Panc1 (cell line): ENCODE measurements at regions not wholly inside any gene's neighbourhood (a gene's known extent, or its start where the extent isn't known, plus 50 kb on each side); places are given as distances from the start of the nearest gene placed in this dataset.

Experiments
- ATAC-seq: fragments of 200-7000 bp; cut with Tn5 transposase; 2 replicates; pipeline ENCODE4 v1.9.1; 2020; ENCODE audit warnings: mild to moderate bottlenecking, moderate library complexity
- BruUV-seq: library from RNA; stranded (reverse); fragments of 400-500 nt; replicated peaks from 2 replicates; lab custom pipeline; 2021; lab: Mats Ljungman, UMichigan
- CTCF ChIA-PET: fragments of 300-600 bp; sonication (Branson Sonifier 250); formaldehyde crosslinking; loops from one replicate; lab custom pipeline; 2022; ENCODE audit warnings: antibody characterized with exemption; lab: Charles Lee
- POLR2A ChIA-PET: fragments of 300-600 bp; sonication (Branson Sonifier 250); formaldehyde crosslinking; loops from one replicate; lab custom pipeline; 2022; ENCODE audit warnings: antibody characterized with exemption; lab: Charles Lee
- DNase-seq: peaks from one replicate; pipeline ENCODE4 v3.0.0-alpha.2; 2010; ENCODE audit warnings: low read depth, low spot score
- H3K27ac ChIP-seq: 2 replicates; pipeline ENCODE4 v1.5.1; 2011; ENCODE audit warnings: mild to moderate bottlenecking, low read length, inconsistent platforms
- H3K27me3 ChIP-seq: fragments of 200-500 bp; sonication (Bioruptor generic); 2 replicates; pipeline ENCODE4 v1.6.0; 2014; ENCODE audit warnings: low read length, inconsistent platforms; ENCODE audit not compliant: control insufficient read depth, insufficient read depth
- H3K36me3 ChIP-seq: fragments of 200-500 bp; sonication (Bioruptor generic); 2 replicates; pipeline ENCODE4 v1.5.1; 2014; ENCODE audit warnings: inconsistent platforms, mild to moderate bottlenecking, low read length, moderate library complexity; ENCODE audit not compliant: control insufficient read depth, insufficient read depth
- H3K4me1 ChIP-seq: 2 replicates; pipeline ENCODE4 v1.5.1; 2011; ENCODE audit warnings: inconsistent platforms, mild to moderate bottlenecking, low read length, moderate library complexity; ENCODE audit not compliant: control insufficient read depth, insufficient read depth
- H3K4me3 ChIP-seq, 2 experiments: 2 replicates each; pipeline ENCODE4 v1.5.1; 2011 to 2012; ENCODE audit warnings: low read depth in 2 of 2, low read length in 2 of 2, mild to moderate bottlenecking in 2 of 2, inconsistent platforms in 1 of 2, moderate library complexity in 1 of 2
- H3K9me3 ChIP-seq: fragments of 200-500 bp; sonication (Bioruptor generic); 2 replicates; pipeline ENCODE4 v1.5.1; 2014; ENCODE audit warnings: low read depth, mild to moderate bottlenecking, inconsistent platforms, low read length, moderate library complexity; ENCODE audit not compliant: control insufficient read depth, insufficient read depth
- POLR2AphosphoS5 ChIP-seq: IDR thresholded peaks from 2 replicates; pipeline ENCODE4 v1.6.1; 2012; ENCODE audit warnings: mild to moderate bottlenecking, low read depth, low read length, moderate library complexity
- SIN3A ChIP-seq: IDR thresholded peaks from 2 replicates; pipeline ENCODE4 v1.6.1; 2012; ENCODE audit warnings: low read depth, mild to moderate bottlenecking, low read length, moderate library complexity, borderline replicate concordance; ENCODE audit not compliant: insufficient read depth
- TCF7L2 ChIP-seq: IDR thresholded peaks from 2 replicates; pipeline ENCODE4 v1.6.1; 2011; ENCODE audit warnings: mild to moderate bottlenecking, low read depth, low read length, inconsistent platforms
- in situ Hi-C: cut with HindIII; loops from 2 replicates; pipeline ENCODE4 v1.10.0; 2016; ENCODE audit warnings: low sequenced_read_pairs, low pct_unique_long_range_greater_than_20kb
- intact Hi-C: fragments of 100-400 bp; cut with micrococcal nuclease; formaldehyde crosslinking; loops from one replicate; pipeline ENCODE4 v1.10.0; 2022; ENCODE audit not compliant: unreplicated experiment
- TF ChIP-seq, protein P1 (sequence below), 2 experiments: IDR thresholded peaks; 2 replicates each; pipeline ENCODE4 v1.6.1; 2011 to 2012; ENCODE audit warnings: low read depth in 2 of 2, control low read depth in 1 of 2, low read length in 1 of 2, mild to moderate bottlenecking in 1 of 2, moderate library complexity in 1 of 2; ENCODE audit not compliant: insufficient read depth in 1 of 2
- TF ChIP-seq, protein P2 (sequence below): fragments of 450-650 bp; IDR thresholded peaks from 2 replicates; pipeline ENCODE4 v1.5.1; 2017; ENCODE audit warnings: mild to moderate bottlenecking

DNA sequence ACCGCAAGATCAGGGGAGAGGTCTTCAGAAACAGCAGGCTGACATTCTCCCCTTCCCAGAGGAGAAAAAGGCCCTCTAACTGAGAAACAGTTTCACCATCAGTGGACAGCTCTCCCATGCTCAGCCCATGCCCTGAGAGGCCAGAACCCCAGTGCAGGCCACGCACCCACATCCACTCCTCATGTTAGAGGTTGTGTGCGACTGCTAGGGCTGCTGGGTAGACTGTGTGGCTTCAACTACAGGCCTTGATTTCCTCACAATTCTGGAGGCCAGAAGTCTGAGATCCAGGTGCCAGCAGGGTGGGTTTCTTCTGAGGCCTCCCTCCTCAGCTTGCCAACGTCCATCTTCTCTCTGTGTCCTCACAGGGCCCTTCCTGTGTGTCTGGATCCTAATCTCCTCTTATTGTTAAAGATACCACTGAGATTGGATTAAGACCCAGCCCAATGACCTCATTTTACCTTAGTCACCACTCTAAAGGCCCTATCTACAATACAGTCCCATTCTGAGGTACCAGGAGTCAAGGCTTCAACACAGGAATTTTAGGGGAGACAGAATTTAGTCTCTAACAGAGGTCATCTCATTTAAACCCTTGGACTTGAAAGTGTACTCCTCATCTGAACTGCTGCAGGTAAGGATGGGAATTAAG, 67.7 kb upstream of the CD93 start:
- Histone ChIP-seq H3K36me3 (no peaks in the 10 kb centered on the region), H3K9me3 (no peaks in the 10 kb centered on the region), H3K27me3 (no peaks in the 10 kb centered on the region), H3K27ac (no peak overlapping the region), H3K4me3 (no peak overlapping the region), H3K4me1 (no peaks in the 10 kb centered on the region)
- ATAC-seq (no peak), DNase-seq (no peak)
- POLR2A ChIA-PET: interaction anchor here (0.8 kb wide), 1 partner anchor 97 kb away, joined by 5 read pairs; no protein-coding TSS in a partner anchor
- in situ Hi-C loops (no loop called here), intact Hi-C loops (loop anchor here (10.0 kb wide), 1 partner anchor 99 kb away; no protein-coding TSS in a partner anchor)
- no TSS peak for BruUV-seq
- CTCF ChIA-PET: no interaction called here
- TF ChIP-seq, protein P1, sequence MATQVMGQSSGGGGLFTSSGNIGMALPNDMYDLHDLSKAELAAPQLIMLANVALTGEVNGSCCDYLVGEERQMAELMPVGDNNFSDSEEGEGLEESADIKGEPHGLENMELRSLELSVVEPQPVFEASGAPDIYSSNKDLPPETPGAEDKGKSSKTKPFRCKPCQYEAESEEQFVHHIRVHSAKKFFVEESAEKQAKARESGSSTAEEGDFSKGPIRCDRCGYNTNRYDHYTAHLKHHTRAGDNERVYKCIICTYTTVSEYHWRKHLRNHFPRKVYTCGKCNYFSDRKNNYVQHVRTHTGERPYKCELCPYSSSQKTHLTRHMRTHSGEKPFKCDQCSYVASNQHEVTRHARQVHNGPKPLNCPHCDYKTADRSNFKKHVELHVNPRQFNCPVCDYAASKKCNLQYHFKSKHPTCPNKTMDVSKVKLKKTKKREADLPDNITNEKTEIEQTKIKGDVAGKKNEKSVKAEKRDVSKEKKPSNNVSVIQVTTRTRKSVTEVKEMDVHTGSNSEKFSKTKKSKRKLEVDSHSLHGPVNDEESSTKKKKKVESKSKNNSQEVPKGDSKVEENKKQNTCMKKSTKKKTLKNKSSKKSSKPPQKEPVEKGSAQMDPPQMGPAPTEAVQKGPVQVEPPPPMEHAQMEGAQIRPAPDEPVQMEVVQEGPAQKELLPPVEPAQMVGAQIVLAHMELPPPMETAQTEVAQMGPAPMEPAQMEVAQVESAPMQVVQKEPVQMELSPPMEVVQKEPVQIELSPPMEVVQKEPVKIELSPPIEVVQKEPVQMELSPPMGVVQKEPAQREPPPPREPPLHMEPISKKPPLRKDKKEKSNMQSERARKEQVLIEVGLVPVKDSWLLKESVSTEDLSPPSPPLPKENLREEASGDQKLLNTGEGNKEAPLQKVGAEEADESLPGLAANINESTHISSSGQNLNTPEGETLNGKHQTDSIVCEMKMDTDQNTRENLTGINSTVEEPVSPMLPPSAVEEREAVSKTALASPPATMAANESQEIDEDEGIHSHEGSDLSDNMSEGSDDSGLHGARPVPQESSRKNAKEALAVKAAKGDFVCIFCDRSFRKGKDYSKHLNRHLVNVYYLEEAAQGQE (IDR thresholded peaks at IDR 0.05; ENCODE audit: insufficient read depth in 1 of 2, low read depth in 2 of 2, low read length in 1 of 2): no peak
- TF ChIP-seq TCF7L2 (no peak), POLR2AphosphoS5 (no peak), SIN3A (no peak)
- TF ChIP-seq, protein P2, sequence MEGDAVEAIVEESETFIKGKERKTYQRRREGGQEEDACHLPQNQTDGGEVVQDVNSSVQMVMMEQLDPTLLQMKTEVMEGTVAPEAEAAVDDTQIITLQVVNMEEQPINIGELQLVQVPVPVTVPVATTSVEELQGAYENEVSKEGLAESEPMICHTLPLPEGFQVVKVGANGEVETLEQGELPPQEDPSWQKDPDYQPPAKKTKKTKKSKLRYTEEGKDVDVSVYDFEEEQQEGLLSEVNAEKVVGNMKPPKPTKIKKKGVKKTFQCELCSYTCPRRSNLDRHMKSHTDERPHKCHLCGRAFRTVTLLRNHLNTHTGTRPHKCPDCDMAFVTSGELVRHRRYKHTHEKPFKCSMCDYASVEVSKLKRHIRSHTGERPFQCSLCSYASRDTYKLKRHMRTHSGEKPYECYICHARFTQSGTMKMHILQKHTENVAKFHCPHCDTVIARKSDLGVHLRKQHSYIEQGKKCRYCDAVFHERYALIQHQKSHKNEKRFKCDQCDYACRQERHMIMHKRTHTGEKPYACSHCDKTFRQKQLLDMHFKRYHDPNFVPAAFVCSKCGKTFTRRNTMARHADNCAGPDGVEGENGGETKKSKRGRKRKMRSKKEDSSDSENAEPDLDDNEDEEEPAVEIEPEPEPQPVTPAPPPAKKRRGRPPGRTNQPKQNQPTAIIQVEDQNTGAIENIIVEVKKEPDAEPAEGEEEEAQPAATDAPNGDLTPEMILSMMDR: no peak

GRCh38 chr20:23152902-23153301, 66.8 kb upstream of the CD93 start:
- intact Hi-C loops (loop anchor here (10.0 kb wide), 1 partner anchor 98 kb away; no protein-coding TSS in a partner anchor), in situ Hi-C loops (no loop called here)
- H3K9me3 ChIP-seq: no peaks in the 10 kb centered on the region
- POLR2A ChIA-PET: no interaction called here
- BruUV-seq: no TSS peak
- H3K27me3 ChIP-seq: no peaks in the 10 kb centered on the region
- CTCF ChIA-PET: no interaction called here
- no peaks in the 10 kb centered on the region for H3K36me3 ChIP-seq
- TF ChIP-seq, protein P2: no peak
- TF ChIP-seq POLR2AphosphoS5: no peak
- no peak for TF ChIP-seq SIN3A
- no peak for TF ChIP-seq TCF7L2
- TF ChIP-seq, protein P1 (IDR thresholded peaks at IDR 0.05; ENCODE audit: insufficient read depth in 1 of 2, low read depth in 2 of 2, low read length in 1 of 2): no peak
- no peak for DNase-seq
- H3K4me1 ChIP-seq: no peaks in the 10 kb centered on the region
- no peak for ATAC-seq
- no peak overlapping the region for H3K27ac ChIP-seq
- no peak overlapping the region for H3K4me3 ChIP-seq
